ENCODE measurements at regions not wholly inside any gene's neighbourhood (a gene's known extent, or its start where the extent isn't known, plus 50 kb on each side); places are given as distances from the start of the nearest gene placed in this dataset.
"Not testable (repeated sequence)": the region's sequence is repeated elsewhere in the genome, so short reads cannot be mapped to it uniquely, and the experiment has no call there.

- not testable (repeated sequence) for DNase-seq (ENCODE audit: low read depth in 2 of 2)
Observed at GRCh38 chr6:28623242-28623641, 97.6 kb downstream of the GPX5 start.

DNA sequence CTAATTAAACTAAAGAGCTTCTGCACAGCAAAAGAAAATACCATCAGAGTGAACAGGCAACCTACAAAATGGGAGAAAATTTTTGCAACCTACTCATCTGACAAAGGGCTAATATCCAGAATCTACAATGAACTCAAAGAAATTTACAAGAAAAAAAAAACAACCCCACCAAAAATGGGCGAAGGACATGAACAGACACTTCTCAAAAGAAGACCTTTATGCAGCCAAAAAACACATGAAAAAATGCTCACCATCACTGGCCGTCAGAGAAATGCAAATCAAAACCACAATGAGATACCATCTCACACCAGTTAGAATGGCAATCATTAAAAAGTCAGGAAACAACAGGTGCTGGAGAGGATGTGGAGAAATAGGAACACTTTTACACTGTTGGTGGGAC lies 100.7 kb downstream of the GPX5 start:
- DNase-seq (ENCODE audit: low read depth in 2 of 2), result not testable (repeated sequence)

DNA sequence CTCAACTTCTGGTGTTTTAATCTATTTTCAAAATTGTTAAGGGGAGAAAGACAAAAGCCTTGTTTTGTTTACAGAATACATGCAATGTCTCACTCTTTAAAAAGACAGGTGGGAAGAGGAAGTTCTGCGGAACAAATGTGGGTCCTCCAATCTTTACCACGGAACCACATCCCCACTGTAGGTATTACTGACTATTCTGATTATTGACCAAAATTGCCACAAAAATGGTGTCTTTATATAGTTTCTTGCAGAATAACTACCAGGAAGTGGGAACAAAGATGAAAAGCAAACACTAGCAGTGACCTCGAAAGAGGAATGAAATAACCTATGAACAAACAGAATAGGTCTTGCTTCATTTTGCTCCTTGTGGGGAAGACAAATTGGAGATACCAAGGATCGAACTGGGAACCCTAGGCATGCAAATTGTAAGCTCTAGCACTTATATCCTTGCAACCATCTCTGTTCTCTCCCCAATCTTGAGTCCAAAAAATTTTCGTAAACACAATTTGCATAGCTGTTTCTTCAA lies 106.7 kb downstream of the GPX5 start:
- no peak for DNase-seq (ENCODE audit: low read depth in 2 of 2)

DNA sequence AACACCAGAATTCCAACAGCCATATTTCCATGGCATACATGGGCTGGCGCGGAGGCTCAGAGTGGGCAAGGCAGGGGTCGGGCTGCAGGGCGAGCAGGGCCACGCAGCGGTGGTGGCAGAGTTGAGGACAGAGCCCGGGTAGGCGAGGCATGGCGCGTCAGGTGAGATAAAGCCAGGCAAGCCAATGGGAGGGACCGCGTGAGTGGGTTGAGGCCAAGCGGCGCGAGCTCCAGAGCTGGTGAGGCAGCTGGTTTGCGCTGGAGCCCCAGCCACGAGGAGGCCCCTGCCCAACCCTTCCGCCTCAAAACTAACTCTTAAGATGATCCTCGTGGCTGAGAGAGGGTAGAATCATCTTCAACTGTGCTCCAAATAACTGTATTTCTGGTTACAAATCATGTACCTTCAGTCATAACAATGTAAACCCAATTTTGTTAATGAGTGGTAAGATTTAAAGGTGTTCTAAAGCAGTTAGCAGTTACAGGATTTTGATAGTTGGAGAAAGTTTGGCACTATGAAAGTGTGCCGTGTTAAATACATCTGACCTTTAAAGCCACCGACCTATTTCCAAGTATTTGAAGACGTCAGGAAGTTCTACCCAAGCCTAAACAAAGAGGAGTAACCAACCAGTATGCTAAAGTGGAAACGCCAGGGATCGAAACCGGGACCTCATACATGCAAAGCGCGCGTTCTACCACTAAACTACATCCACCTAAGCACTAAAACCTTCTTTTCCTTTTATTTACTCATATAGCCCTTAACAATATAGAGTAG lies 107.9 kb downstream of the GPX5 start:
- DNase-seq (ENCODE audit: low read depth in 2 of 2), result no peak

- DNase-seq (ENCODE audit: low read depth in 2 of 2), result no peak
Observed at GRCh38 chr6:28634411-28634760, 108.7 kb downstream of the GPX5 start.

DNA sequence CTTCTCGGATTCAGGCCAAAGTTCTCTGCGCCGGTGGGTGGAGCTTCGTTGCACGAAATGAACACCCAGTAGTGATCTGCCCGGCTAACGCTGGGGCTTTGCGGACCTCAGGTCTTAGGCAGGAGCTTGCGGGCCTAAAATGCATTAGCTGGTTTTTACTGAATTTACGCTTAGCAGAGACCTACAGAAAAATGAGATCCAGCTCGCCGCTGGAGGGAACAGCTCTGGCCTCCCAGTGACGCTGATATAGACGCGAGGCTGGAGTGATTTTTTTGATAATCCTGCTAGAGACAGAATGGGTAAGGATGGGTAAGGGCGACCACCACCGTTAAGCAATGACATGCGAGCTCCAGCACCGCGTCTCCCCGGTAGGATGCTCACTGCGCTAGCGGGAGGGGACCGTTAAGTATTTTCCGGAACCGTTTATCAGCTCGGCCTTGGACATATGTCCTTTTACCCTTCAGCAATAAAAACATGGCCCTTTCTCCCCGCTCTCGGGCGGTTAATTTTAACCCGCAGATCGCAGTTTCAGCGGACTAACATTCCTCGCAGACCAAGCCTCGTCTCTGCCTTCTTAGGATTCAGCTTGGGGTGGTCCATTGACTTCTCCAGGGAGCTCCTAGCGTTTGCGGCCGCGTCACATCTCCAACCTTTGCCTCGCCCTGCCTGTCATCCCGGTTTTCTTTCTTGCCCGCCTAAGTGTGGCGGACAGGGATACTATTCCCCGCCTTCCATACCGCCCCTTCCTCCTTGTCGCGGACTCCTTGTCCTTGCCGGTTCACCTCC lies 109.3 kb downstream of the GPX5 start:
- no peak for DNase-seq (ENCODE audit: low read depth in 2 of 2)

DNA sequence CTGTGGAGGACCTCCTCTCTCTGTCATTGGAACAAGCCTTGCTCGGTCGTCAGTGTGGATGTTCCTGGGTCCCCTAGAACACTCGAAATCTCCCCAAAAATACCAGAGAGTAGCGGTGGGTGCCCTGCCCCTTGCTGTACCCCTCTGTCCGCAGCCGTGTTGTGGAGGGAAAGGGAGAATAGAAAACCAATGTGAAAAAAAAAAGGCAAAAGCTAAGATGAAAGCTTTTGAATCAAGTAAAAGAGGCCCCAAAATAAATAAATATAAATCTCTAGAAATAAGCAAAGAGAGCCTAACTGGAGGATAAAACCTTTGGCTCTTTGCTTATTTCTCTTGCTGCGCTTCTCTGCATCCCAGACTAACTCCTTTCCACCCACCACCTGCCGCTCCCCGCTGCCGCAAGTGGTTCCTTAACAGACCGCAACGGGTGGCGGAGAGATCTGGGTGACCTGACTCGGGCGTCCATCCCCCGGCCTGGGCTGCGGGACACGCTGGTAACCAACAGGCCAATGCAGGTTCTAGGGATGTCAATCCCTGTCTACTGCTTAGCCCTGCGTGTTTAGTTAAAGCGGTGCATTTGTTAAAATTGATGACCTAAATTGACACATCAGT lies 110.0 kb downstream of the GPX5 start:
- DNase-seq (ENCODE audit: low read depth in 2 of 2), result no peak

- DNase-seq (ENCODE audit: low read depth in 2 of 2), result no peak
Observed at GRCh38 chr6:28638787-28639430, 113.2 kb downstream of the GPX5 start.

GRCh38 chr6:28639445-28640290 lies 114.0 kb downstream of the GPX5 start:
- not testable (repeated sequence) for DNase-seq (ENCODE audit: low read depth in 2 of 2)

- no peak for DNase-seq (ENCODE audit: low read depth in 2 of 2)
Observed at GRCh38 chr6:28643017-28643740, 117.5 kb downstream of the GPX5 start.

GRCh38 chr6:28646650-28647049 lies 121.0 kb downstream of the GPX5 start:
- no peak for DNase-seq (ENCODE audit: low read depth in 2 of 2)

GRCh38 chr6:28648035-28648877 lies 122.6 kb downstream of the GPX5 start:
- DNase-seq (ENCODE audit: low read depth in 2 of 2), result no peak

DNA sequence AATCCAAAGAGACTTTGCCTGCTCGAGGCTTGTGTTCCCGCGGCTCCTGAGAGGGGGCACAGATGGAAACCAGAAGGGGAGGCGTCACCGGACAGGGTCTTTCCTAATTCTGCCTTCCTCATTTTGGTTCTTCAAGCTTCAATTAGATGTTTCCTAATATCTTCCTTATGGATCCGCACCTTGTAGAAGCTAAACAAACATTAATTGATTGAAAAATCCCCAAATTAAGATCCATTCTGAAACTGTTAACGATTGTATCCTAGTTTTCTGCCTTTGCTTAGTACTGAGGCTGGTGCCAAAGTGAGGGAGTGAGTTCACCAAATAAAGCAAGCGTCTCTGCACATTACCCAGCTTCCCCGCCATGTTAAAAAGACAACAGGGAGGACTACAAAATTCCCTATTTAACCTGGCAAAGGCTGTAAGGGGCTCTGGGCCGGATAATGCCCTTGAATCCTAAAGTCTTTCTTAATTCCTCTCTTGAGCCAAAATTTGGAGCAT lies 123.2 kb downstream of the GPX5 start:
- no peak for DNase-seq (ENCODE audit: low read depth in 2 of 2)

DNA sequence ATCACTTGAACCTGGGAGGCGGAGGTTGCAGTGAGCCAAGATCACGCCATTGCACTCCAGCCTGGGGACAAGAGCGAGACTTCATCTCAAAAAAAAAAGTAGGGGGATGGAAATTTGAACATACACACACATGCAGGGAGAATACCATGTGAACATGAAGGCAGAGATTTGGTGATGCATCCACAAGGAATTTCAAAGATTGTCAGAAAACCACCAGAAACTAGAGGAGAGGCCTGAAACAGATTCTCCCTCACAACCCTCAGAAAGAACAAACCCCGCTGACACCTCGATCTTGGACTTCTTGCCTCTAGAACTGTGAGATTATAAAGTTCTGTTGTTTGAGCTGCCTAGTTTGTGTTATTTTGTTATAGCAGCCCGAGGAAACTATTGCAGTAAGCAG lies 125.5 kb downstream of the GPX5 start:
- no peak for DNase-seq (ENCODE audit: low read depth in 2 of 2)

DNA sequence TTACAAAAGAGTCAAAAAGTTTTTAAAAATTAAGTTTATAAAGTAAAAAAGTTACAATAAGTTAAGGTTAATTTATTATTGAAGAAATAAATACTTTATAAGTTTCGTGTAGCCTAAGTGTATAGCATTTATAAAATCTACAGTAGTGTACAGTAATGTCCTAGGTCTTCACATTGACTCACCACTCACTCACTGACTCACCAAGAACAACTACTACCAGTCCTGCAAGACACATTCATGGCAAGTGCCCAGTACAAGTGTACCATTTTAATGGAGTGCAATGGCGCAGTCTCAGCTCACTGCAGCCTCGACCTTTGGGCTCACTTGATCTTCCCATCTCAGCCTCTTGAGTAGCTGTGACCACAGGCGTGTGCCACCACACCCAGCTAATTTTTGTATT lies 128.2 kb downstream of the GPX5 start:
- DNase-seq (ENCODE audit: low read depth in 2 of 2), result no peak

DNA sequence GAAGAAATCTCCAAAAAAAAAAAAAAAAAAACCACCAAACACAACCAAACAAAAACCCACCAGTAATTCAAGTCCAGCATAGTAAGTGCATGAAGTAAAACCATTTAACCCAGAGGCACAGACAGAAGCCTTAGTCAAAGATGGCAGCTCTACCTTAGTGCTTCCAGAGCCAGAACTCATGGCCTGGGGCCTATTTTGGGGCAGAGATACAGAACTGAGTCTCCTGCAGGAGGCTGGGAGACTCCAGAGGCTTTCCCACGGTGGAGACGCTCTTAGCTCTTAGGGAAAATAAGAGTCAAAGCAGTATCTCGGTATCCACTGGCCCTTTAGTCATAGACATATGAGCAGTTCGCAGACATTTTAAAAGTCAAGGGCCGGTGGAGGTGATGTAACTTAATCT lies 129.5 kb downstream of the GPX5 start:
- DNase-seq (ENCODE audit: low read depth in 2 of 2), result no peak

DNA sequence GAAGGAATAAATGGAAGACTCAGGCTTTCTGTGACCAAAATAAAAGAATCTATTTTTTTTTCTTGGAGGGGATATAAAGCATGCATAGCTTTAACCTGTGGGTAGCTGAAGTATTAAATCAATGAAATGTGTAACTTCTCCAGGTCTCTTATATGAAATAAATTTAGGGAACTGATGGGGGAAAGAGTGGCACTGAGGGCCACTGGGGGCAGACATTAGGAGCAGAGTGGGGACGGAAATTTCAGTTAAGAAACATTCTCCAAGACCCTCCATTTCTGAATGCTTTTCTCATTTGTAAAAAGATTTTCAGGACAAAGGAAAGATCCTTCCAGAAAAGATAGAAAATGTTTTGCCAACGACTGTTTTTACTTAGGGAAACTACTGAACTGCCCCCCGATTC lies 131.0 kb downstream of the GPX5 start:
- no peak for DNase-seq (ENCODE audit: low read depth in 2 of 2)

DNA sequence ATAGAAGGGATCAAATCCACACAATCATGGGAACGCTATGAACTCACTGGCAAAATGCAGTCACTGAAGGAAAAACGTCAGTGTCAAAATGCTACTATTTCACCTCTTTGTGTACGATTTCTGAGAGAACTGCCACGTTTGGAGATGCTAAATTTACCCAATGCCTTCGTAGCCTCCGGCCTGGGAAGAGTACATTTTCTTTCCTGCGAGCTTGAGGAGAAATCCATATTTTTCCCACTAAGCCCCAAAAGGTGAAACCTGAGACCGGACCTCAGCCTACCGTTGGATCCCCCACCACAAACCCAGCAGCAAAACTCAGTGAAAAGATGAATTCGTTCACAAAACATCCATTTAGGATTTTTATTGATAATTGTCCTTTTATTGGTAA lies 131.7 kb downstream of the GPX5 start:
- DNase-seq (ENCODE audit: low read depth in 2 of 2), result no peak

DNA sequence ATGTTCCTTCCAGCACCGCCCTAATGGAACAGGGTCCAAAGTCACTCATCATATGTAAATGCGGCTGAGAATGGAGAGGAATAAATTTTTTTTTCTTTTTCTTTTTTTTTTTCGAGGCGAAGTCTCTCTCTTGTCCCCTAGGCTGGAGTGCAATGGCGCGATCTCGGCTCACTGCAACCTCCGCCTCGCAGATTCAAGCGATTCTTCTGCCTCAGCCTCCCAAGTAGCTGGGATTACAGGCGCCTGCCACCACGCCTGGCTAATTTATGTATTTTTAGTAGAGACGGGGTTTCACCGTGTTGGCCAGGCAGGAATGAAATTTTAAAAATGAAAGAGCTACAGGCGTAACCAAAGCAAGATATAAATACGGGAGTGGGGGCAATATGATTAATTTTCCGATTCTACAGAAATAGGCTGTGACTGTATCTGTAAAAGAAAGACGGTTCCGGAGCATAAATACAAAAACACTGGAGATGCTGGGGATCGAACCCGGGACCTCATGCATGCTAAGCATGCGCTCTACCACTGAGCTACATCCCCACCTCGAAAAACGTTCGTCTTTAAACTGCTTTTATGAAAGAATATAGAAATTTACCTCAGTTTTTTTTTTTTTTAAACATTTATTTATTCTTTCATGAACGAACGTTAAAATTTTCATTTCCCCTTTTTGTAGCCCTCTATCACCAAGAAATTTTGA lies 132.2 kb downstream of the GPX5 start:
- DNase-seq (ENCODE audit: low read depth in 2 of 2), result no peak

Measured in stimulated activated CD8-positive, alpha-beta memory T cell treated with anti-CD3 and anti-CD28 coated beads, Interleukin-15, amount 100 ng/mL, for 4 hours (primary cell).